ENCODE measurements at regions not wholly inside any gene's neighbourhood (a gene's known extent, or its start where the extent isn't known, plus 50 kb on each side); places are given as distances from the start of the nearest gene placed in this dataset.
"Not testable (repeated sequence)": the region's sequence is repeated elsewhere in the genome, so short reads cannot be mapped to it uniquely, and the experiment has no call there.

DNA sequence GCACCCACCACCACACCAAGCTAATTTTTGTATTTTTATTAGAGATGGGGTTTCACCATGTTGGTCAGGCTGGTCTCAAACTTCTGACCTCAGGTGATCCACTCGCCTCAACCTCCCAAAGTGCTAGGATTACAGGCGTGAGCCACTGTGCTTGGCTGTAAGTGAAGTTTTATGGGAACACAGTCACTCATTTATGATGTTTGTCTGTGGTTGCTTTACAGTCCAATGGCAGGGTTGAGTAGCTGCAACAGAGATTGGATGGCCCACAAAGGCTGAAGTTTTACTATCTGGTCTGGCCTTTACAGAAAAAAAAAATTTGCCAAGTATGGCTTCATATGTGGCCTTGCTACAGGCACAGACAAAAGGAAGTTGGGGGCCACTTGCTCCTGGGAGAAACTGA is 743.2 kb downstream of the BCL11A start:
- TF ChIP-seq EZH2 (IDR thresholded peaks at IDR 0.05; ENCODE audit: insufficient read depth, poor library complexity, severe bottlenecking); EZH2phosphoT487 (IDR thresholded peaks at IDR 0.05; ENCODE audit: insufficient read depth, low read depth): not testable (repeated sequence)

Measured in GM23248 (cell line).